HG02973 (cell line): ENCODE measurements at regions not wholly inside any gene's neighbourhood (a gene's known extent, or its start where the extent isn't known, plus 50 kb on each side); places are given as distances from the start of the nearest gene placed in this dataset.
"Not testable (repeated sequence)": the region's sequence is repeated elsewhere in the genome, so short reads cannot be mapped to it uniquely, and the experiment has no call there.

ENCODE experiments used
- ATAC-seq: cut with Tn5 transposase; IDR thresholded peaks from one replicate; pipeline ENCODE4 v1.9.1; 2021; ENCODE audit warnings: moderate library complexity; ENCODE audit not compliant: unreplicated experiment

DNA sequence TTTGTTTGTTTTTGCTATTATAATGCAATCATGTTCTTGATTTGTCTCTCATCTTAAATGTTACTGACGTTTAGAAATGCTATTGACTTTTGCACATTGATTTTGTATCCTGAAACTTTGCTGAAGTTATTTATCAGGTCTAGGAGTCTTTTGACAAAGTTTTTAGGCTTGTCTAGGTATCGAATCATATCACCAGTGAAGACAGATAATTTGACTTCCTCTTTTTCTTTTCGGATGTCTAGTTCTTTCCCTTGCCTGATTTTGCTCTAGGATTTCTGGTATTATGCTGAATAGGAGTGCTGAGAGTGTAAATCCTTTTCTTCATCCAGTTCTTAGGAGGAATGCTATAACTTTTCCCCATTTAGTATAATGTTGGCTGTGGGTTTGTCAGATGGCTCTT lies 719.7 kb upstream of the BCHE start:
- no peak for ATAC-seq

GRCh38 chr3:166554023-166554422 lies 716.8 kb upstream of the BCHE start:
- no peak for ATAC-seq

GRCh38 chr3:166533740-166534139 lies 696.5 kb upstream of the BCHE start:
- no peak for ATAC-seq

DNA sequence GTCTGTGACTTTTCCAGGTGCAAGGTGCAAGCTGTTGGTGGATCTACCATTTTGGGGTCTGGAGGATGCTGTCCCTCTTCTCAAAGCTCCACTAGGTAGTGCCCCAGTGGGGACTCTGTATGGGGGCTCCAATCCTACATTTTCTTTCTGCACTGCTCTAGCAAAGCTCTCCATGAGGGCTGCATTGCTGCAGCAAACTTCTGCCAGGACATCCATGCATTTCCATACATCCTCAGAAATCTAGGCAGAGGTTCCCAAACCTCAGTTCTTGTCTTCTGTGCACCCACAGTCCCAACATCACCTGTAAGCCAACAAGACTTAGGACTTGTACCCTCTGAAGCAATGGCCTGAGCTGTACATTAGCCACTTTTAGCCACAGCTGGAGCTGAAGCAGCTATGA lies 694.5 kb upstream of the BCHE start:
- ATAC-seq = no peak

GRCh38 chr3:166527325-166527724 lies 690.1 kb upstream of the BCHE start:
- no peak for ATAC-seq

GRCh38 chr3:166526881-166527280 lies 689.7 kb upstream of the BCHE start:
- ATAC-seq = no peak

GRCh38 chr3:166522017-166522416 lies 684.8 kb upstream of the BCHE start:
- no peak for ATAC-seq

DNA sequence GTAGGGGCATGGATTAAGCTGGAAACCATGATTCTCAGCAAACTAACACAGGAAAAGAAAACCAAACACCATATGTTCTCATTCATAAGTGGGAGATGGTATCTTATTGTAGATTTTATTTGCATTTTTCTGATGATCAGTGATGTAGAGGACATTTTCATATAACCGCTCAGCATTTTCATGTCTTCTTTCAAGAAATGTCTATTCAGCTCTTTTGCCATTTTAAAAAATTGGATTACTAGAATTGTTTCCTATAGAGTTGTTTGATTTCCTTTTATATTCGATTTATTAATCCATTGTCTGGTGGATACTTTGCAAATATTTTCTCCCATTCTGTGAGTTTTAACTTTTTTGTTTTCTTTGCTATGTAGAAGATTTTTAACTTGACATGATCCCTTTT lies 682.2 kb upstream of the BCHE start:
- ATAC-seq = no peak

DNA sequence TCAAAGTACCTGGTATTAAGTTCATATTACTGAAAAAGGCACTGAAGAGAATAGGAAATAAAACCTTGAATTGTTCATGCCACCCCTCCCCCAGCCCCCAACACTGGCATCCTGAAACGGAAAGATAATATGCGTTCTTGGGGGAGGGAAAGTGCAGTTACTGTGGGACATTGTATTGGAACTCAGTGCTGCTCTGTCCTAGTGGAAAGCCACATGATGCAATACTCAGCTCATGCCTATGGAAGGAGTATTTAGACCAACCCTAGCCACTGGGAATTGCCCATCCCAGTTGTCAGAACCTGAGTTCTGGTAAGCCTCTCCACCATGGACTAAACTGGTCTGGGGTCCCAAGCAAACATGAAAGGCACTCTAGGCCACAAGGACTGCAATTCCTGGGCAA lies 680.8 kb upstream of the BCHE start:
- no peak for ATAC-seq

GRCh38 chr3:166510382-166510781 lies 673.2 kb upstream of the BCHE start:
- ATAC-seq = no peak

DNA sequence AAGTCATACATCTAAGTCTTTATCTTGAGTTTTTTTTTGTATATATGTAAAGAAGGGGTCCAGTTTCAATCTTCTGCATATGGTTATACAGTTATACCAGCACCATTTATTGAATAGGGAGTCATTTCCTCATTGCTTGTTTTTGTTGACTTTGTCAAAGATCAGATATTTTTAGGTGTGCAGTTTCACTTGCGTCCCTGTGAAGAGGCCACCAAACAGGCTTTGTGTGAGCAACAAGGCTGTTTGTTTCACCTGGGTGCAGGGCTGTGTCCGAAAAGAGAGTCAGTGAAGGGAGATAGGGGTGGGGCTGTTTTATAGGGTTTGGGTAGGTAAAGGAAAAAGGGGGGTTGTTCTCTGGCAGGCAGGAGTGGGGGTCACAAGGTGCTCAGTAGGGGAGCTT lies 663.2 kb upstream of the BCHE start:
- ATAC-seq = not testable (repeated sequence)

DNA sequence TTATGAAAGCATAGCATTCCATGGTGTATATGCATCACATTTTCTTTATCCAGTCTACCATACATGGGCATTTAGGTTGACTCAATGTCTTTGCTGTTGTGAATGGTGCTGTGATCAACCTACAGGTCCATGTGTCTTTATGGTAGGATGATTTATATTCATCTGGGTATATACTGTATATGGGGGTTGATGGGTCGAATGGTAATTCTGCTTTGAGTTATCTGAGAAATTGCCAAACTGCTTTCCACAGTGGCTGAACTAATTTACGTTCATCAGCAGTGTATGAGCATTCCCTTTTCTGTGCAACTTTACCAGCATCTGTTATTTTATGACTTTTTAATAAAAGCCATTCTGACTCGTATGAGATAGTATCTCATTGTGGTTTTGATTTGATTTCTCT lies 662.4 kb upstream of the BCHE start:
- no peak for ATAC-seq

DNA sequence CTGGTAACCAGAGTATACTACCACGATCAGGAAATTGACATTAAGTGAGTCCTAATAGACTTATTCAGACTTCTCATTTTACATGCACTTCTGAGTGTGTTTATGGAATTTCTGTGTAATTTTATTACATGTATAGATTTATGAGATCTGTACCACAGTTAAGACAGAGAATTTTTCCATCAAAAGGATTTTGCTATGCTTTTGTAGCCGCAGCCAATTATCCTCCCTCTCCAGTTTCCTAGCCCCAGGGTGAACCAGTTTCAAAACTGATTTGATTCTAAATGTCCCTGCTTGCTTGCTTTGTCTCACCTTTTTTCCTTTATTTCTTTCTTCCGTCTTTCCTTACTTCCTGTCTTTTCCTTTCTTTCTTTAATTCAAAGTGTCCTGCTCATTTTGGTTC lies 661.2 kb upstream of the BCHE start:
- no peak for ATAC-seq

DNA sequence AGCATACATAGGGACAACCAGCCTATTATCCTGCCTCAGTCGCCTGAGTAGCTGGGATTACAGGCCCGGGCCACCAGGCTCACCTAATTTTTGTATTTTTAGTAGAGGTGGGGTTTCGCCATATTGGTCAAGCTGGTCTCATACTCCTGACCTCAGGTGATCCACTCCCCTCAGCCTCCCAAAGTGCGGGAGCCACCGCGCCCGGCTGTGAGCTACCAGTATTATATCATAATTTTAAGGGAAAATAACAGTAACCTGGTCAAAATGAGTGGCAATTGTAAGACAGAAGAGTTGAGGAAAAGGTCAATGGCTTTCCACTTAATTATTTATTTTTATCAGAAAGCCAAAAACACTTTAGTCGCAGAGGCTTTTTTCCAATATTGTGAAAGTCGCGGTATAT lies 652.6 kb upstream of the BCHE start:
- ATAC-seq = no peak

DNA sequence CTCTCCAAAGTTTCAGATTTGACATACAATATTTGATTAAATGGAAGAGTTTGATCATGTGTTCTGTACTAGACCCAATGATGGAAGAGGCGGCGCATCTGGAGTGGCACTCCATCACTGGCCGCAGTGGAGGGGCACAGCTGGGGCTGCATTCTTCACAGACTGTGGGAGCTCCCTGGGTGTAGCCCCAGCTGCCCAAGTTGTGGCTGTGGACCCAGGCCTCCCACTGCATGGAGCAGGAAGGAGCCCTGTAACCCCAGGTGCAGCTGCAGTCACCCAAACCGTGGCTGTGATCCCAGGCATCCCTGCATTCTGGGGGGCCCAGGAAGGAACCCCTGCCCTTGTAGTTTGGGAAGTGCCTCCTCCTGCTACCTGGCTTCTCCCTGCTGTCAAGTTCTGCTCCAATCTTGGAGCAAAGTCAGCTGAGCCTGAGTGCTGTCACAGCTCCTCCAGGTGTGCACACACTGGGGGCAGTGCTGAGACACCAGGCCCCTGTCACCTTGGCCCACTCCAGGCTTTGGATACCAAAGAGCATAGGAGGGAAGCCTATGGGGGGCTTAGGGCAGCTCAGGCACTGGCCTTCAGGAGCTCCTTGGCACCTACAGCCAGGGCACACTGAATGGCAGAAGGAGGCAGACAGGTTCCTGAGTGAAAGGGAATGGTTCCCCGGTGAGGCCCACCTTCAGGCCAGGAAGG lies 651.9 kb upstream of the BCHE start:
- ATAC-seq = no peak

DNA sequence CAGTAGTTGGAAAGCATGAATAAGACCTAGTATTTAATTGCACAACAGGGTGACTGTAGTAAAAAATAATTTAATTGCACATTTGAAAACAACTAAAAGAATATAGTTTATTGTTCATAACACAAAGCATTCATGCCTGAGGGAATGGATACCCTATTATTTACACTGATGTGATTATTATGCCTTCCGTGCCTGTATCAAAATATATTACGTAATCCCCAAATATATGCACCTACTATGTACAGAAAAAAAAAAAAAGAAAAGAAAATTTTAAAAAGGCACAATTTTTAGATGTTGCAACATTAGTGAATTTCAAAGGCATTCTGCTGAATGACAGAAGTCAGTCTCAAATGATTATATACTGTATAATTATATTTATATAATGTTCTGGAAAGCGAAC lies 647.2 kb upstream of the BCHE start:
- ATAC-seq = no peak

DNA sequence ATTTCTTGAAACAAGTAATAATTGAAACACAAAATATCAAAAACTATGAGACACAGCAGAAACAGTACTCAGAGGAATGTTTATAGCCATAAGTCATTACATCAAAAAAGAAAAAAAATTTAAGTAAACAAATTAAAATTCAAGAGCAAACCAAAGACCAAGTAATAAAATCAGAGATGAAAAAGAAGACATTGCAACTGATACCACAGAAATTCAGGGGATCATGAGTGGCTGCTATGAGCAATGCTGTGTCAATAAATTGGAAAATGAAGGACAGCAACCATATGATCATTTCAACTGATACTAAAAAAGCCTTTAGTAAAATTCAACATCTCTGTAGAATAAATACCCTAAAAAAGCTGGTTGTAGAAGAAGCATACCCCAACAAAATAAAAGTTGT lies 644.1 kb upstream of the BCHE start:
- no peak for ATAC-seq

- ATAC-seq = no peak
Observed at GRCh38 chr3:166478356-166478755, 641.1 kb upstream of the BCHE start.

- ATAC-seq = no peak
Observed at GRCh38 chr3:166473501-166473900, 636.3 kb upstream of the BCHE start.

DNA sequence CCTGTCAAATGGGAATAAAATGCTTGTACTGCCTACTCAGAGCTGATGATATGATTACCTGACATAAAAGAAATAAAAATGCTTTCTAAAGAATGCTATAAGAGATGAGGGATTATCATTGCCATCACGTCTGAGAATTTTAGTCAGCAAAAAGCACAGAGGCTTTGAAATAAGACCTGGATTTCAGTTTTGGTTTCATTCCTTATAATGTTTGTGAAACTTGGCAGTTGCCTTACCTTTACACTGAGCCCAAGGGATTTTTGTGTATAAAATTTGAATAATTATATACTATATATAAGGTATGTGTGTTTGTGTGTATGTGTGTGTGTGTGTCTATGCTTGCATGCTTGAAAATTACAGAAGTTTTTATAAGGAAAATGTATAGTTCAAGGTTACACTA lies 634.8 kb upstream of the BCHE start:
- ATAC-seq = no peak

- ATAC-seq = no peak
Observed at GRCh38 chr3:166471074-166471767, 634.0 kb upstream of the BCHE start.

DNA sequence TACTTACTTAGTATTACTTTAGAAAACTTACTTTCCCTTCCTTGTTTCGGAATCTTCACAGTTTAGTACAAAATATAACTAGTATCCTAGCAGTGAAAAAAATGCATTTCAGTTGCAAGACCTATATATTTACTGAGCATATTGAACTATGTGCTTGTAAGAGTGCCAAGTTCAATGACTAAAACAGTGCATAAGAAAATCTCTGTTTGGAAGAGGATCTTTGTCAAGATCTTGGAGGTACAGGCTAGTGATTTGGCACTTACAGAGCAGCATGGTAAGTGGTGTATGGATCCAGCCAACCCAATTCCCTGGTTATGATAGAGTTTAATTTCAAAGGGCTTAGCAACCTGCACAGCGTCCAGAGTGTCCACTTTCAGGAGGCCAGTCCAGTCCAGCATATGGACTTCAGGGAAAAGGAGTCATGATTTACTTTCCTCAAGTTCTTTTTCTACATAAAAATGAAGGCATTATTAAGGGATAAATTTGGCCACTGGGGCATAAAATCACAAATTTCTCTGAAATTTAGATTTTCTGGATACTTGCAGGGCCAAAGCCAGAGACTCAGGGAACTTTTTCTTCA lies 625.8 kb upstream of the BCHE start:
- ATAC-seq = no peak

DNA sequence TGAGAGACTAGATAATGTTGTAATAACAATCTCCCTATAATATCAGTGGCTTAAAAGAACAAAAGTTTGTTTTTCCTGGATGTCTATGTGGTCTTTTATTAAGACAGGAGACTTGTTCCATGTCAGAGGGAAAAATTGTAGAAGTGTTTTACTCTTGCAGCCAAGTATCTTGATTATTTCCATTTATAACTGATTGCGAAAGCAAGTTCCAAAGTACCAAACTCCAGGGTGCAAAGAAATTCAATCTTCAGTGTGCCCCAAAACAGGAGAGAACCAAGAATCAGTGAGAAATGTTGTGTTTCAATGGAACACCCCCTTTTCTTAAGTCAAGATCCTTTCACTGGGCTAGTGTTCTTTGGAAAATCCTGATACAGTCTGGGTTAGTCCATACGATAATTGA lies 624.4 kb upstream of the BCHE start:
- no peak for ATAC-seq
